ENCODE measurements at regions not wholly inside any gene's neighbourhood (a gene's known extent, or its start where the extent isn't known, plus 50 kb on each side); places are given as distances from the start of the nearest gene placed in this dataset.

DNA sequence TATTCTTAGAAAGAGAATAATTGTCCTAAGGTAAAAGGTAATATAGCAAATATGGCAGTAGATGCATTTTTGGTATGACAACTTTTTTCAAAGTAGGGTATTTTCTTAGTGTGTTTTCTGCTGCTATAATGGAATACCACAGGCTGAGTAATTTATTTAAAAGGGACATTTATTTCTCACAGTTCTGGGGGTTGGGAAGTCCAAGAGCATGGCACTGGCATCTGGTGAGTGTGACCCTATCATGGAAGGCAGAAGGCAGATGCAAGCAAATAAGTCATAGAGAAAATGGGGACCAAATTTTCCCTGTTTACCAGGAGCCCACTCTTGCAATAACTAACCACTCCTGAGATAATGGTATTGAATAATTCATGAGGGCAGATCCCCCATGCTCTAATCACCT, 922.5 kb upstream of the MAN1A1 start:
- TF ChIP-seq, protein P1, sequence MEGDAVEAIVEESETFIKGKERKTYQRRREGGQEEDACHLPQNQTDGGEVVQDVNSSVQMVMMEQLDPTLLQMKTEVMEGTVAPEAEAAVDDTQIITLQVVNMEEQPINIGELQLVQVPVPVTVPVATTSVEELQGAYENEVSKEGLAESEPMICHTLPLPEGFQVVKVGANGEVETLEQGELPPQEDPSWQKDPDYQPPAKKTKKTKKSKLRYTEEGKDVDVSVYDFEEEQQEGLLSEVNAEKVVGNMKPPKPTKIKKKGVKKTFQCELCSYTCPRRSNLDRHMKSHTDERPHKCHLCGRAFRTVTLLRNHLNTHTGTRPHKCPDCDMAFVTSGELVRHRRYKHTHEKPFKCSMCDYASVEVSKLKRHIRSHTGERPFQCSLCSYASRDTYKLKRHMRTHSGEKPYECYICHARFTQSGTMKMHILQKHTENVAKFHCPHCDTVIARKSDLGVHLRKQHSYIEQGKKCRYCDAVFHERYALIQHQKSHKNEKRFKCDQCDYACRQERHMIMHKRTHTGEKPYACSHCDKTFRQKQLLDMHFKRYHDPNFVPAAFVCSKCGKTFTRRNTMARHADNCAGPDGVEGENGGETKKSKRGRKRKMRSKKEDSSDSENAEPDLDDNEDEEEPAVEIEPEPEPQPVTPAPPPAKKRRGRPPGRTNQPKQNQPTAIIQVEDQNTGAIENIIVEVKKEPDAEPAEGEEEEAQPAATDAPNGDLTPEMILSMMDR (IDR thresholded peaks at IDR 0.05; ENCODE audit: poor library complexity, severe bottlenecking), result no peak
- TF ChIP-seq, protein P2, sequence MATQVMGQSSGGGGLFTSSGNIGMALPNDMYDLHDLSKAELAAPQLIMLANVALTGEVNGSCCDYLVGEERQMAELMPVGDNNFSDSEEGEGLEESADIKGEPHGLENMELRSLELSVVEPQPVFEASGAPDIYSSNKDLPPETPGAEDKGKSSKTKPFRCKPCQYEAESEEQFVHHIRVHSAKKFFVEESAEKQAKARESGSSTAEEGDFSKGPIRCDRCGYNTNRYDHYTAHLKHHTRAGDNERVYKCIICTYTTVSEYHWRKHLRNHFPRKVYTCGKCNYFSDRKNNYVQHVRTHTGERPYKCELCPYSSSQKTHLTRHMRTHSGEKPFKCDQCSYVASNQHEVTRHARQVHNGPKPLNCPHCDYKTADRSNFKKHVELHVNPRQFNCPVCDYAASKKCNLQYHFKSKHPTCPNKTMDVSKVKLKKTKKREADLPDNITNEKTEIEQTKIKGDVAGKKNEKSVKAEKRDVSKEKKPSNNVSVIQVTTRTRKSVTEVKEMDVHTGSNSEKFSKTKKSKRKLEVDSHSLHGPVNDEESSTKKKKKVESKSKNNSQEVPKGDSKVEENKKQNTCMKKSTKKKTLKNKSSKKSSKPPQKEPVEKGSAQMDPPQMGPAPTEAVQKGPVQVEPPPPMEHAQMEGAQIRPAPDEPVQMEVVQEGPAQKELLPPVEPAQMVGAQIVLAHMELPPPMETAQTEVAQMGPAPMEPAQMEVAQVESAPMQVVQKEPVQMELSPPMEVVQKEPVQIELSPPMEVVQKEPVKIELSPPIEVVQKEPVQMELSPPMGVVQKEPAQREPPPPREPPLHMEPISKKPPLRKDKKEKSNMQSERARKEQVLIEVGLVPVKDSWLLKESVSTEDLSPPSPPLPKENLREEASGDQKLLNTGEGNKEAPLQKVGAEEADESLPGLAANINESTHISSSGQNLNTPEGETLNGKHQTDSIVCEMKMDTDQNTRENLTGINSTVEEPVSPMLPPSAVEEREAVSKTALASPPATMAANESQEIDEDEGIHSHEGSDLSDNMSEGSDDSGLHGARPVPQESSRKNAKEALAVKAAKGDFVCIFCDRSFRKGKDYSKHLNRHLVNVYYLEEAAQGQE (IDR thresholded peaks at IDR 0.05; ENCODE audit: borderline replicate concordance), result no peak
- TF ChIP-seq SMC3 (conservative IDR thresholded peaks at IDR 0.05; ENCODE audit: poor library complexity) (no peak), RAD21 (conservative IDR thresholded peaks at IDR 0.05) (no peak), EP300 (conservative IDR thresholded peaks at IDR 0.05; ENCODE audit: poor library complexity, severe bottlenecking) (no peak), MXI1 (conservative IDR thresholded peaks at IDR 0.05; ENCODE audit: poor library complexity, severe bottlenecking) (no peak), EZH2 (IDR thresholded peaks at IDR 0.05; ENCODE audit: borderline replicate concordance, insufficient read depth, low read length, poor library complexity, severe bottlenecking) (no peak), POLR2AphosphoS5 (IDR thresholded peaks at IDR 0.05) (no peak)

Measured in neural cell (in vitro differentiated cells).